ENCODE measurements at regions not wholly inside any gene's neighbourhood (a gene's known extent, or its start where the extent isn't known, plus 50 kb on each side); places are given as distances from the start of the nearest gene placed in this dataset.

DNA sequence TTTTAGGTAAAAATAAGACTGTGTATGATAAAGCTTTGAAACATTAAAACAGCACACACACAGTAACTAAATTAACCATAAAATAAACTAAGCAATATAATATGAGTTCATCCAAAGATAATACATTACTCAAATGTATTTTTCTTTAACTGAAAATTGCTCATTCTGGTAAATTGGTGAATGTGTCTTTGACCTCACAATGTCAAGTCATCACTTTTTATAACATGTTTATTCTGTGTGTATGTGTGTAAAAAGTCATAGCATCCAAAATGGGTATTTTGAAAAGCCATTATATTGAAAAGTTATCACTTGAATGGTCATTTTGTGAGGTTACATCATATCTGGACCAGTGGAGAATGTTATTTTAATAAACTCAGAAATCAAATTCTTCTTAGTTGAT lies 724.6 kb downstream of the ADGRL2 start:
- Histone ChIP-seq H3K9me3 (ENCODE audit: control insufficient read depth in 3 of 3, low read length in 3 of 3) (peaks cover 0 to 2% (median 0%) of the 10 kb centered on the region in 3 donors), H3K27me3 (ENCODE audit: control insufficient read depth in 3 of 3, insufficient read depth in 3 of 3, low read length in 3 of 3) (no peaks in the 10 kb centered on the region), H3K9ac (ENCODE audit: low read depth in 1 of 3, low read length in 3 of 3) (no peak overlapping the region), H3K4me3 (ENCODE audit: low read length in 3 of 3) (no peak overlapping the region), H3K27ac (ENCODE audit: low read depth, low read length) (no peak overlapping the region), H3K36me3 (ENCODE audit: control insufficient read depth in 3 of 3, insufficient read depth in 3 of 3, low read length in 3 of 3) (no peaks in the 10 kb centered on the region), H3K4me1 (ENCODE audit: control insufficient read depth in 3 of 3, insufficient read depth in 3 of 3, low read length in 3 of 3) (no peaks in the 10 kb centered on the region)

DNA sequence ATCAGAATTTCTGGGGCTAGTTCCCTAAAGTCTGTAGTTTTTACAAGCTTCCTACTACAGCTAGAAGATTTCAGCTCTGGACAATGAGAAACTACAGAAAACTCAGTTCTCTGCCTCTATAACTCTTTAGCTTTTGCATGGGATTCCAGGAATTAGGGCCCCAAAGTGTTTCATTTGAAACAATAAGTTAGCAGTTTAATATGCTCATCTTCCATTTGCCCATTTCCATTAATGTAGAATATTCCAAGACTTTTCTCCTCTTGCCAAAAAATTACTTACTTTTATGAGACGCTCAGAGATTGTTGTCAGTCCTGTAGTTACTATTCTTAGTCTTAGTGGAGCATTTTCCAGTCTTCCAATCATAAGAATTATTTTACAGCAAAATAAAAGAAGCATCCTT lies 719.9 kb downstream of the ADGRL2 start:
- Histone ChIP-seq H3K9ac (ENCODE audit: low read depth in 1 of 3, low read length in 3 of 3) (no peak overlapping the region), H3K27ac (ENCODE audit: low read depth, low read length) (no peak overlapping the region), H3K27me3 (ENCODE audit: control insufficient read depth in 3 of 3, insufficient read depth in 3 of 3, low read length in 3 of 3) (no peaks in the 10 kb centered on the region), H3K4me1 (ENCODE audit: control insufficient read depth in 3 of 3, insufficient read depth in 3 of 3, low read length in 3 of 3) (no peaks in the 10 kb centered on the region), H3K36me3 (ENCODE audit: control insufficient read depth in 3 of 3, insufficient read depth in 3 of 3, low read length in 3 of 3) (no peaks in the 10 kb centered on the region), H3K9me3 (ENCODE audit: control insufficient read depth in 3 of 3, low read length in 3 of 3) (no peaks in the 10 kb centered on the region), H3K4me3 (ENCODE audit: low read length in 3 of 3) (no peak overlapping the region)

GRCh38 chr1:82517586-82517985 lies 716.9 kb downstream of the ADGRL2 start:
- no peak overlapping the region for H3K9ac ChIP-seq (ENCODE audit: low read depth in 1 of 3, low read length in 3 of 3)

DNA sequence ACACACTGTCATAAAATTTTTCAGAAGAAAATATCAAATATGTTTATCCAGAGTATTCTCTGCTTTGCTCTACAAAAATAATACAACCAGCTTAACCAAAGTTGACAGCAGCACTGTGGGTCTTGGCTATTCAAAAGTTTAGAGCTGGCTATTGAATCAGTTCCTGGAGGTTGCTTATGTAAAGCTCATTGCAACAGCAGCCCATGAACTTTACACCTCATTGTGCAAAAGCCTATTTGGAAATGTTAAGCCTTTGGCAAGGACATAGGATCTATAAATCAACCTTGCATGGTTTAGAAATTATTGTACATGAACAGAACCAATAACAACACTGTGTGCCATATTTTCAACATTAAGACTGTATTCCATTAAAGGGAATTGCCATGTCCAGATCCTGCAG lies 714.9 kb downstream of the ADGRL2 start:
- H3K4me3 ChIP-seq (ENCODE audit: low read length in 3 of 3) = no peak overlapping the region
- H3K36me3 ChIP-seq (ENCODE audit: control insufficient read depth in 3 of 3, insufficient read depth in 3 of 3, low read length in 3 of 3) = no peaks in the 10 kb centered on the region
- H3K4me1 ChIP-seq (ENCODE audit: control insufficient read depth in 3 of 3, insufficient read depth in 3 of 3, low read length in 3 of 3) = no peaks in the 10 kb centered on the region
- H3K9me3 ChIP-seq (ENCODE audit: control insufficient read depth in 3 of 3, low read length in 3 of 3) = no peaks in the 10 kb centered on the region
- no peak overlapping the region for H3K27ac ChIP-seq (ENCODE audit: low read depth, low read length)
- no peak overlapping the region for H3K9ac ChIP-seq (ENCODE audit: low read depth in 1 of 3, low read length in 3 of 3)
- no peaks in the 10 kb centered on the region for H3K27me3 ChIP-seq (ENCODE audit: control insufficient read depth in 3 of 3, insufficient read depth in 3 of 3, low read length in 3 of 3)

More at GRCh38 chr1:82517586-82517985, 716.9 kb downstream of the ADGRL2 start:
- H3K36me3 ChIP-seq (ENCODE audit: control insufficient read depth in 3 of 3, insufficient read depth in 3 of 3, low read length in 3 of 3) = no peaks in the 10 kb centered on the region
- H3K9me3 ChIP-seq (ENCODE audit: control insufficient read depth in 3 of 3, low read length in 3 of 3) = no peaks in the 10 kb centered on the region
- no peaks in the 10 kb centered on the region for H3K4me1 ChIP-seq (ENCODE audit: control insufficient read depth in 3 of 3, insufficient read depth in 3 of 3, low read length in 3 of 3)
- no peaks in the 10 kb centered on the region for H3K27me3 ChIP-seq (ENCODE audit: control insufficient read depth in 3 of 3, insufficient read depth in 3 of 3, low read length in 3 of 3)
- no peak overlapping the region for H3K27ac ChIP-seq (ENCODE audit: low read depth, low read length)
- no peak overlapping the region for H3K4me3 ChIP-seq (ENCODE audit: low read length in 3 of 3)

- Histone ChIP-seq H3K9me3 (ENCODE audit: control insufficient read depth in 3 of 3, low read length in 3 of 3) (no peaks in the 10 kb centered on the region), H3K27me3 (ENCODE audit: control insufficient read depth in 3 of 3, insufficient read depth in 3 of 3, low read length in 3 of 3) (no peaks in the 10 kb centered on the region), H3K9ac (ENCODE audit: low read depth in 1 of 3, low read length in 3 of 3) (no peak overlapping the region), H3K27ac (ENCODE audit: low read depth, low read length) (no peak overlapping the region), H3K4me3 (ENCODE audit: low read length in 3 of 3) (no peak overlapping the region), H3K36me3 (ENCODE audit: control insufficient read depth in 3 of 3, insufficient read depth in 3 of 3, low read length in 3 of 3) (no peaks in the 10 kb centered on the region), H3K4me1 (ENCODE audit: control insufficient read depth in 3 of 3, insufficient read depth in 3 of 3, low read length in 3 of 3) (no peaks in the 10 kb centered on the region)
These were observed 710.7 kb downstream of the ADGRL2 start for GRCh38 chr1:82511441-82511840.

GRCh38 chr1:82510431-82510830 lies 709.7 kb downstream of the ADGRL2 start:
- Histone ChIP-seq H3K27ac (ENCODE audit: low read depth, low read length) (no peak overlapping the region), H3K36me3 (ENCODE audit: control insufficient read depth in 3 of 3, insufficient read depth in 3 of 3, low read length in 3 of 3) (no peaks in the 10 kb centered on the region), H3K9me3 (ENCODE audit: control insufficient read depth in 3 of 3, low read length in 3 of 3) (no peaks in the 10 kb centered on the region), H3K27me3 (ENCODE audit: control insufficient read depth in 3 of 3, insufficient read depth in 3 of 3, low read length in 3 of 3) (no peaks in the 10 kb centered on the region), H3K4me3 (ENCODE audit: low read length in 3 of 3) (no peak overlapping the region), H3K4me1 (ENCODE audit: control insufficient read depth in 3 of 3, insufficient read depth in 3 of 3, low read length in 3 of 3) (no peaks in the 10 kb centered on the region), H3K9ac (ENCODE audit: low read depth in 1 of 3, low read length in 3 of 3) (no peak overlapping the region)

- Histone ChIP-seq H3K4me1 (ENCODE audit: control insufficient read depth in 3 of 3, insufficient read depth in 3 of 3, low read length in 3 of 3) (no peaks in the 10 kb centered on the region), H3K4me3 (ENCODE audit: low read length in 3 of 3) (no peak overlapping the region), H3K36me3 (ENCODE audit: control insufficient read depth in 3 of 3, insufficient read depth in 3 of 3, low read length in 3 of 3) (no peaks in the 10 kb centered on the region), H3K9me3 (ENCODE audit: control insufficient read depth in 3 of 3, low read length in 3 of 3) (no peaks in the 10 kb centered on the region), H3K27ac (ENCODE audit: low read depth, low read length) (no peak overlapping the region), H3K27me3 (ENCODE audit: control insufficient read depth in 3 of 3, insufficient read depth in 3 of 3, low read length in 3 of 3) (no peaks in the 10 kb centered on the region), H3K9ac (ENCODE audit: low read depth in 1 of 3, low read length in 3 of 3) (no peak overlapping the region)
These were observed 706.3 kb downstream of the ADGRL2 start for GRCh38 chr1:82507011-82507410.

- no peak overlapping the region for H3K27ac ChIP-seq (ENCODE audit: low read depth, low read length)
These were observed 703.1 kb downstream of the ADGRL2 start for GRCh38 chr1:82503822-82504221.

GRCh38 chr1:82499022-82499421 lies 698.3 kb downstream of the ADGRL2 start:
- H3K36me3 ChIP-seq (ENCODE audit: control insufficient read depth in 3 of 3, insufficient read depth in 3 of 3, low read length in 3 of 3) = no peaks in the 10 kb centered on the region
- H3K27ac ChIP-seq (ENCODE audit: low read depth, low read length) = no peak overlapping the region
- H3K4me1 ChIP-seq (ENCODE audit: control insufficient read depth in 3 of 3, insufficient read depth in 3 of 3, low read length in 3 of 3) = no peaks in the 10 kb centered on the region
- no peak overlapping the region for H3K4me3 ChIP-seq (ENCODE audit: low read length in 3 of 3)
- no peak overlapping the region for H3K9ac ChIP-seq (ENCODE audit: low read depth in 1 of 3, low read length in 3 of 3)
- H3K9me3 ChIP-seq (ENCODE audit: control insufficient read depth in 3 of 3, low read length in 3 of 3) = peaks cover 0 to 7% (median 4%) of the 10 kb centered on the region in 3 donors
- H3K27me3 ChIP-seq (ENCODE audit: control insufficient read depth in 3 of 3, insufficient read depth in 3 of 3, low read length in 3 of 3) = no peaks in the 10 kb centered on the region

More at GRCh38 chr1:82503822-82504221, 703.1 kb downstream of the ADGRL2 start:
- Histone ChIP-seq H3K4me3 (ENCODE audit: low read length in 3 of 3) (no peak overlapping the region), H3K9me3 (ENCODE audit: control insufficient read depth in 3 of 3, low read length in 3 of 3) (no peaks in the 10 kb centered on the region), H3K4me1 (ENCODE audit: control insufficient read depth in 3 of 3, insufficient read depth in 3 of 3, low read length in 3 of 3) (no peaks in the 10 kb centered on the region), H3K36me3 (ENCODE audit: control insufficient read depth in 3 of 3, insufficient read depth in 3 of 3, low read length in 3 of 3) (no peaks in the 10 kb centered on the region), H3K9ac (ENCODE audit: low read depth in 1 of 3, low read length in 3 of 3) (no peak overlapping the region), H3K27me3 (ENCODE audit: control insufficient read depth in 3 of 3, insufficient read depth in 3 of 3, low read length in 3 of 3) (no peaks in the 10 kb centered on the region)

DNA sequence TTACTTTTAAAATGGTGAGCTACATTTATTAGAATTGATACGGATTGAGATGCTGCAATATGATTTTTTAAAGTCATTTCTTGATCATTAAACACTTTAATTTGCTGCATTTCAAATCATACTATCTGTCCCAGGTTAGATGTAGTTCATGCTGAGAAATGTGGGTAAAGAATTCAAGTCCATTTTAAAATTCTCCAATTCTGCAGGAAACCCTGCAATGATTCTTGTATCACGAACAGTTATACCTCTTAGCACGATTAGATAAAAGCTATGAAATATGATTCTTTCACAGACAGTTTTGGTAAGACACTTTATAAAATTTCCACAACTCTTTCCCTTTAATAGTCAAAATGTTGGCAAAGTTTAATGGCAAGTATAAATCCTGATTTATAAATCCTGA lies 693.4 kb downstream of the ADGRL2 start:
- no peaks in the 10 kb centered on the region for H3K36me3 ChIP-seq (ENCODE audit: control insufficient read depth in 3 of 3, insufficient read depth in 3 of 3, low read length in 3 of 3)

GRCh38 chr1:82492159-82492558 lies 691.4 kb downstream of the ADGRL2 start:
- H3K36me3 ChIP-seq (ENCODE audit: control insufficient read depth in 3 of 3, insufficient read depth in 3 of 3, low read length in 3 of 3) = no peaks in the 10 kb centered on the region
- H3K4me3 ChIP-seq (ENCODE audit: low read length in 3 of 3) = no peak overlapping the region
- H3K27ac ChIP-seq (ENCODE audit: low read depth, low read length) = no peak overlapping the region
- H3K27me3 ChIP-seq (ENCODE audit: control insufficient read depth in 3 of 3, insufficient read depth in 3 of 3, low read length in 3 of 3) = no peaks in the 10 kb centered on the region
- H3K4me1 ChIP-seq (ENCODE audit: control insufficient read depth in 3 of 3, insufficient read depth in 3 of 3, low read length in 3 of 3) = no peaks in the 10 kb centered on the region
- peaks cover 0 to 7% (median 4%) of the 10 kb centered on the region in 3 donors for H3K9me3 ChIP-seq (ENCODE audit: control insufficient read depth in 3 of 3, low read length in 3 of 3)
- H3K9ac ChIP-seq (ENCODE audit: low read depth in 1 of 3, low read length in 3 of 3) = no peak overlapping the region

More for the DNA sequence above, 693.4 kb downstream of the ADGRL2 start:
- Histone ChIP-seq H3K27me3 (ENCODE audit: control insufficient read depth in 3 of 3, insufficient read depth in 3 of 3, low read length in 3 of 3) (no peaks in the 10 kb centered on the region), H3K9me3 (ENCODE audit: control insufficient read depth in 3 of 3, low read length in 3 of 3) (peaks cover 0 to 7% (median 4%) of the 10 kb centered on the region in 3 donors), H3K9ac (ENCODE audit: low read depth in 1 of 3, low read length in 3 of 3) (no peak overlapping the region), H3K4me1 (ENCODE audit: control insufficient read depth in 3 of 3, insufficient read depth in 3 of 3, low read length in 3 of 3) (no peaks in the 10 kb centered on the region), H3K27ac (ENCODE audit: low read depth, low read length) (no peak overlapping the region), H3K4me3 (ENCODE audit: low read length in 3 of 3) (no peak overlapping the region)

Measured in skeletal muscle tissue (tissue), 3 donors.